Subcutaneous abdominal adipose tissue (tissue), 5 donors: ENCODE measurements at regions not wholly inside any gene's neighbourhood (a gene's known extent, or its start where the extent isn't known, plus 50 kb on each side); places are given as distances from the start of the nearest gene placed in this dataset.
"Not testable (repeated sequence)": the region's sequence is repeated elsewhere in the genome, so short reads cannot be mapped to it uniquely, and the experiment has no call there.

Experiments used
- H3K27ac ChIP-seq: one replicate; pipeline ENCODE4 v1.7.0; 2013; ENCODE audit warnings: low read depth, mild to moderate bottlenecking, inconsistent platforms, low read length, moderate library complexity
- H3K27me3 ChIP-seq, 5 donors: one replicate each; pipeline ENCODE4 v1.7.0; 2013; ENCODE audit warnings: low read length in 5 of 5, inconsistent platforms in 1 of 5; ENCODE audit not compliant: control insufficient read depth in 5 of 5, insufficient read depth in 4 of 5
- H3K36me3 ChIP-seq, 5 donors: one replicate each; pipeline ENCODE4 v1.7.0; 2013; ENCODE audit warnings: low read length in 5 of 5; ENCODE audit not compliant: control insufficient read depth in 5 of 5, insufficient read depth in 5 of 5
- H3K4me1 ChIP-seq, 5 donors: one replicate each; pipeline ENCODE4 v1.7.0; 2013; ENCODE audit warnings: low read length in 5 of 5, mild to moderate bottlenecking in 3 of 5, moderate library complexity in 1 of 5; ENCODE audit not compliant: control insufficient read depth in 5 of 5, insufficient read depth in 5 of 5
- H3K4me3 ChIP-seq, 5 donors: one replicate each; pipeline ENCODE4 v1.7.0; 2013; ENCODE audit warnings: low read length in 5 of 5, low read depth in 1 of 5
- H3K9ac ChIP-seq, 5 donors: one replicate each; pipeline ENCODE4 v1.7.0; 2013; ENCODE audit warnings: low read length in 5 of 5, mild to moderate bottlenecking in 4 of 5, moderate library complexity in 3 of 5
- H3K9me3 ChIP-seq, 5 donors: one replicate each; pipeline ENCODE4 v1.7.0; 2013; ENCODE audit warnings: low read length in 5 of 5; ENCODE audit not compliant: control insufficient read depth in 5 of 5
- donor health status: healthy.
- donor health status: healthy.
- donor health status: healthy.
- donor health status: healthy.
- donor health status: healthy.

- H3K9me3 ChIP-seq, result no peaks in the 10 kb centered on the region
- H3K36me3 ChIP-seq, result no peaks in the 10 kb centered on the region
- H3K4me1 ChIP-seq, result peaks cover 0 to 15% (median 0%) of the 10 kb centered on the region in 5 donors
- no peak overlapping the region for H3K4me3 ChIP-seq
- no peak overlapping the region for H3K9ac ChIP-seq
- H3K27me3 ChIP-seq, result no peaks in the 10 kb centered on the region
- H3K27ac ChIP-seq, result no peak overlapping the region
These were observed 339.8 kb downstream of the PAPSS1 start for GRCh38 chr4:107380190-107380589.

- no peaks in the 10 kb centered on the region for H3K9me3 ChIP-seq
- no peak overlapping the region for H3K27ac ChIP-seq
- no peak overlapping the region for H3K9ac ChIP-seq
- no peak overlapping the region for H3K4me3 ChIP-seq
- H3K4me1 ChIP-seq, result peaks cover 0 to 15% (median 0%) of the 10 kb centered on the region in 5 donors
- H3K27me3 ChIP-seq, result no peaks in the 10 kb centered on the region
- H3K36me3 ChIP-seq, result no peaks in the 10 kb centered on the region
These were observed 340.8 kb downstream of the PAPSS1 start for GRCh38 chr4:107379054-107379869.

- no peak overlapping the region for H3K27ac ChIP-seq
- H3K4me1 ChIP-seq, result peaks cover 0 to 15% (median 0%) of the 10 kb centered on the region in 5 donors
- no peak overlapping the region for H3K4me3 ChIP-seq
- no peaks in the 10 kb centered on the region for H3K9me3 ChIP-seq
- H3K36me3 ChIP-seq, result no peaks in the 10 kb centered on the region
- H3K9ac ChIP-seq, result no peak overlapping the region
- no peaks in the 10 kb centered on the region for H3K27me3 ChIP-seq
These were observed 340.2 kb upstream of the DKK2 start for GRCh38 chr4:107376293-107376692.

DNA sequence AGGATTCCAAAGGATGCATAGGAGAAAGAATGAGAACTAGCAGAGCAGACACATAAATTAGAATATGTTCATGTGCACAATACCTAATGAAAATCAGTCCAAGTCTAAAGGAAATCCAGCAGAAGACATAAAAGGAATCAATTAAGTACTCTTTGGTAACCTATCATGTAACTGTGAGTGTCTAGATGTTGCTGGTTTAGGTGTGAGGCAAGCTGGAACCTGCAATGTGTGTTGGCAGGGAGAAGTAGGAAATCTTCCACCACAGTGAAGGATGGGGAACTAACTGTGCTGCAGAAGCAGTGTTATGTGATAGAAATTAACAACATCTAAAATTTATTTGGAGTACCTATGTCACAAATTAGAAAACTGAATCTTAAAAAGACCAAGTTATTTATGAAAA, 330.8 kb upstream of the DKK2 start:
- no peaks in the 10 kb centered on the region for H3K4me1 ChIP-seq
- H3K9ac ChIP-seq, result no peak overlapping the region
- no peaks in the 10 kb centered on the region for H3K9me3 ChIP-seq
- H3K4me3 ChIP-seq, result no peak overlapping the region
- H3K27ac ChIP-seq, result no peak overlapping the region
- no peaks in the 10 kb centered on the region for H3K36me3 ChIP-seq
- no peaks in the 10 kb centered on the region for H3K27me3 ChIP-seq

DNA sequence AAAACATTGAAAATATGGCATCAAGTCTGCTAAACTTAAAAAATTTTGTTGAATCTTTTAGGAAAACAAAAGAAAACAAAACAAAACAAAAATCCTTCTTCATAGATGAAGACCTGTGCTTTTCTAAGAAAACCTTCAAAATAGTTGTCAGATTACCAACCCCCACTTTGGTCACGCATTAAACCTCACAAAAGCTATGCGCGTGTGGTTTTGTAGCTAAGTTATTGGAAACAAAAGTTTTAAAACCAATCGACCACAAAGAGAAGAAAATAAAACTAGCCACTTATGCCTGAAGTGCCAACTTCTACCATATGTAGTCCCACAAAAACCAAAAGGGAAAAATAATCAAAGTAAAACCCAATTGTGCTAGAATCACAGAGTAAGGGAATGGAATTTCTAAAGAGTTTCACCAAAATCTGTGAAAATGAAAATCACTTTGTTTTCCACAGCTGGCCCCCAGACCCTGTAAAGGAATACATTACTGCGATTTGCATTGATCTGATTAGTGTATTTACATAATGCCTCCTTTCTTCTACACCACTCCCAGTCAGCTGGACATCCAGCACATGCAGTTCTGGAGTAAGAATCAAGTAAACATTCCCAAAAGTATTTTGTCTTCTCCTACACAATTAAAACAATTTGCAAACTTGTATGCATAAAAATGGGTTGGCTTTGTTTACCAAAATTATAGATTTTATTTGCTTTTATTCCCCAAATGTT, 330.1 kb upstream of the DKK2 start:
- Histone ChIP-seq H3K9ac (no peak overlapping the region), H3K4me1 (no peaks in the 10 kb centered on the region), H3K4me3 (no peak overlapping the region), H3K9me3 (no peaks in the 10 kb centered on the region), H3K27ac (no peak overlapping the region), H3K27me3 (no peaks in the 10 kb centered on the region), H3K36me3 (no peaks in the 10 kb centered on the region)

- Histone ChIP-seq H3K9me3 (no peaks in the 10 kb centered on the region), H3K27me3 (no peaks in the 10 kb centered on the region), H3K36me3 (no peaks in the 10 kb centered on the region), H3K4me3 (no peak overlapping the region), H3K27ac (no peak overlapping the region), H3K9ac (no peak overlapping the region), H3K4me1 (no peaks in the 10 kb centered on the region)
These were observed 327.0 kb upstream of the DKK2 start for GRCh38 chr4:107363125-107363524.

DNA sequence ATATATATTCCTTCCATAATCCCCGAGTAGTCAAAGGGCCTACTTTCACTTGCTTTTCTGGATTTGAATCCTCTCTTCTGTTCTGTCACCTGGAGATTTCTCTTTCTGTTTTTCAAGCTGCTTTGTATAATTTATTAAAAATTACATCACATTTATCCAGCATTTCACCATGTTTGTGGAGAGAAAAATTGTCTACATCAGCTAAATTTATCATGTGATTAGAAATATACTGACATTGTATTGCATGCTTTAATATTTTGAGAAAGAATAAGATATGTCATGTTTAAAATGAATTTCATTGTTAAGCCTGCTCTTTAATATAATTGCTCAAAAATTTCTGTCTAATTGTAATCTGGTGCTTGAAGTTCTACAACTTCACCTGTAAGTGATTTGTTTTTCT, 323.1 kb upstream of the DKK2 start:
- Histone ChIP-seq H3K9me3 (peaks cover 0 to 2% (median 0%) of the 10 kb centered on the region in 5 donors), H3K9ac (no peak overlapping the region), H3K4me1 (no peaks in the 10 kb centered on the region), H3K27ac (no peak overlapping the region), H3K4me3 (no peak overlapping the region), H3K27me3 (no peaks in the 10 kb centered on the region), H3K36me3 (no peaks in the 10 kb centered on the region)

DNA sequence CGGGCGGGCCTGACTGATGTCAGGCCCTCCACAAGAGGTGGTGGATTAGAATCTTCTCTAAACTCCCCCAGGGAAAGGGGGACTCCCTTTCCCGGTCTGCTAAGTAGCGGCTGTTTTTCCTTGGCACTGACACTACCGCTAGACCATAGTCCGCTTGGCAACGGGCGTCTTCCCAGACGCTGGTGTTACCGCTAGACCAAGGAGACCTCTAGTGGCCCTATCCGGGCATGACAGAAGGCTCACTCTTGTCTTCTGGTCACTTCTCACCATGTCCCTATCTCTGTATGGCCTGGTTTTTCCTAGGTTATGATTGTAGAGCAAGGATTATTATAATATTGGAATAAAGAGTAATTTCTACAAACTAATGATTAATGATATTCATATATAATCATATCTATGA, 318.2 kb upstream of the DKK2 start:
- H3K27me3 ChIP-seq, H3K27ac ChIP-seq, H3K4me3 ChIP-seq, H3K4me1 ChIP-seq, H3K9ac ChIP-seq, H3K36me3 ChIP-seq, H3K9me3 ChIP-seq: not testable (repeated sequence)

- H3K27ac ChIP-seq, result no peak overlapping the region
- H3K9me3 ChIP-seq, result peaks cover 0 to 2% (median 0%) of the 10 kb centered on the region in 5 donors
- H3K4me1 ChIP-seq, result no peaks in the 10 kb centered on the region
- H3K36me3 ChIP-seq, result no peaks in the 10 kb centered on the region
- H3K9ac ChIP-seq, result no peak overlapping the region
- H3K4me3 ChIP-seq, result no peak overlapping the region
- no peaks in the 10 kb centered on the region for H3K27me3 ChIP-seq
These were observed 315.1 kb upstream of the DKK2 start for GRCh38 chr4:107351196-107351595.

DNA sequence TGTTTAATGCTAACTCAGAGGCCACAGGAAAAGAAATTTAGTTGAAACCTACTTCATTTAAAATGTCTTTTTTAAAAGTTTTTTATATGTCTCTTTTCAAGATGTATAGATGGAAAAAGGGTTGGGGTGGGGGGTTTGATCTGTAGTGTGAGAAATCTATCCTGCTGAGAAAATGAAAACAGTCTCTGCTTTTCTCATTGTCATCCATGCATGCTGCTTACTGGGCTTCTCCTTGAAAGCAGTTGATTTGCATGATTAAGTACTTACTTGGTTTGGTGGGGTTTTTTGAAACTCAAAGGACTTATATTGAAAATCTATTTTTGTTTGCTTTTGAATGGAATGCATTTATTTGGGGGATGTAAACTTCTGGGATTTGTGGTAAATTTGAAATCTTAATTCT, 313.6 kb upstream of the DKK2 start:
- no peak overlapping the region for H3K27ac ChIP-seq
- H3K4me1 ChIP-seq, result no peaks in the 10 kb centered on the region
- no peaks in the 10 kb centered on the region for H3K36me3 ChIP-seq
- peaks cover 0 to 2% (median 0%) of the 10 kb centered on the region in 5 donors for H3K9me3 ChIP-seq
- no peak overlapping the region for H3K4me3 ChIP-seq
- no peak overlapping the region for H3K9ac ChIP-seq
- H3K27me3 ChIP-seq, result no peaks in the 10 kb centered on the region
